Liver (tissue), 8 donors: ENCODE measurements at regions not wholly inside any gene's neighbourhood (a gene's known extent, or its start where the extent isn't known, plus 50 kb on each side); places are given as distances from the start of the nearest gene placed in this dataset.

Experiments
- DNase-seq: peaks from one replicate; pipeline ENCODE4 v3.0.0-alpha.2; 2017; ENCODE audit warnings: low spot score
- H3K27ac ChIP-seq, 2 donors: one replicate each; pipeline ENCODE4 v1.7.0; 2013; ENCODE audit warnings: inconsistent platforms in 2 of 2, low read length in 2 of 2, control low read depth in 1 of 2, low read depth in 1 of 2, mild to moderate bottlenecking in 1 of 2
- H3K27me3 ChIP-seq, 4 donors: one replicate each; pipeline versions ENCODE4 v1.6.1 to v1.7.0; 2013; ENCODE audit warnings: low read length in 3 of 4, inconsistent platforms in 1 of 4, mild to moderate bottlenecking in 1 of 4, moderate library complexity in 1 of 4; ENCODE audit not compliant: control insufficient read depth in 4 of 4, insufficient read depth in 4 of 4
- H3K36me3 ChIP-seq, 4 donors: one replicate each; pipeline versions ENCODE4 v1.6.1 to v1.7.0; 2013; ENCODE audit warnings: low read length in 3 of 4, mild to moderate bottlenecking in 3 of 4, low read depth in 1 of 4, moderate library complexity in 1 of 4; ENCODE audit not compliant: control insufficient read depth in 4 of 4, insufficient read depth in 3 of 4
- H3K4me1 ChIP-seq, 4 donors: one replicate each; pipeline versions ENCODE4 v1.6.1 to v1.7.0; 2013; ENCODE audit warnings: low read length in 3 of 4, mild to moderate bottlenecking in 3 of 4, moderate library complexity in 1 of 4; ENCODE audit not compliant: control insufficient read depth in 4 of 4, insufficient read depth in 4 of 4
- H3K4me3 ChIP-seq, 3 donors: one replicate each; pipeline versions ENCODE4 v1.6.1 to v1.7.0; 2013; ENCODE audit warnings: low read length in 3 of 3, control low read depth in 1 of 3, low read depth in 1 of 3, mild to moderate bottlenecking in 1 of 3
- H3K9ac ChIP-seq, 2 donors: one replicate each; pipeline ENCODE4 v1.7.0; 2013; ENCODE audit warnings: low read length in 2 of 2, mild to moderate bottlenecking in 2 of 2, moderate library complexity in 2 of 2, control low read depth in 1 of 2, low read depth in 1 of 2
- H3K9me3 ChIP-seq, 4 donors: one replicate each; pipeline versions ENCODE4 v1.6.1 to v1.7.0; 2013; ENCODE audit warnings: low read length in 3 of 4; ENCODE audit not compliant: control insufficient read depth in 4 of 4
- ATF3 ChIP-seq: IDR thresholded peaks from 2 replicates; pipeline ENCODE4 v1.6.1; 2016; ENCODE audit warnings: antibody characterized with exemption
- CTCF ChIP-seq: fragments of 150-350 bp; IDR thresholded peaks from 2 replicates; pipeline ENCODE4 v1.5.1; 2017; ENCODE audit warnings: improper control_type of control experiment, low read depth, low read length; ENCODE audit not compliant: missing input control
- EGR1 ChIP-seq, 2 donors: IDR thresholded peaks; 2 replicates each; pipeline ENCODE4 v1.6.1; 2016 to 2018; ENCODE audit warnings: antibody characterized with exemption in 2 of 2, low read depth in 2 of 2
- FOXA1 ChIP-seq: IDR thresholded peaks from 2 replicates; pipeline ENCODE4 v1.6.1; 2016; ENCODE audit warnings: antibody characterized with exemption
- FOXA2 ChIP-seq: IDR thresholded peaks from 2 replicates; pipeline ENCODE4 v1.6.1; 2016; ENCODE audit warnings: antibody characterized with exemption
- HNF4A ChIP-seq, 2 donors: conservative IDR thresholded peaks; 2 replicates each; pipeline ENCODE4 v1.6.1; 2016; ENCODE audit warnings: antibody characterized with exemption in 2 of 2, mild to moderate bottlenecking in 2 of 2
- HNF4G ChIP-seq: IDR thresholded peaks from 2 replicates; pipeline ENCODE4 v1.6.1; 2016; ENCODE audit warnings: antibody characterized with exemption
- JUND ChIP-seq, 2 donors: IDR thresholded peaks; 2 replicates each; pipeline ENCODE4 v1.6.1; 2016; ENCODE audit warnings: antibody characterized with exemption in 2 of 2
- MAX ChIP-seq: IDR thresholded peaks from 2 replicates; pipeline ENCODE4 v1.6.1; 2016; ENCODE audit warnings: antibody characterized with exemption
- NR2F2 ChIP-seq: IDR thresholded peaks from 2 replicates; pipeline ENCODE4 v1.6.1; 2016; ENCODE audit warnings: antibody characterized with exemption
- RAD21 ChIP-seq, 2 donors: IDR thresholded peaks; 2 replicates each; pipeline ENCODE4 v1.6.1; 2016; ENCODE audit warnings: antibody characterized with exemption in 2 of 2, mild to moderate bottlenecking in 2 of 2
- REST ChIP-seq: IDR thresholded peaks from 2 replicates; pipeline ENCODE4 v1.6.1; 2016; ENCODE audit warnings: antibody characterized with exemption, mild to moderate bottlenecking
- RXRA ChIP-seq, 2 donors: IDR thresholded peaks; 2 replicates each; pipeline ENCODE4 v1.6.1; 2017 to 2018; ENCODE audit warnings: antibody characterized with exemption in 2 of 2, mild to moderate bottlenecking in 1 of 2
- TAF1 ChIP-seq: conservative IDR thresholded peaks from 2 replicates; pipeline ENCODE4 v1.6.1; 2016; ENCODE audit warnings: antibody characterized with exemption, mild to moderate bottlenecking
- YY1 ChIP-seq: IDR thresholded peaks from 2 replicates; pipeline ENCODE4 v1.6.1; 2016; ENCODE audit warnings: antibody characterized with exemption, mild to moderate bottlenecking
- ZBTB33 ChIP-seq: IDR thresholded peaks from 2 replicates; pipeline ENCODE4 v1.6.1; 2016; ENCODE audit warnings: antibody characterized with exemption
- WGBS: extraction: QIAGEN DNeasy Blood & Tissue Kit; methylation state at CpG from one replicate; pipeline ENCODE4 v1.1.7; 2013; 5-methylcytosine and 5-hydroxymethylcytosine counted together
- donor health status: healthy.
- donor health status: healthy.
- donor health status: healthy.
- donor health status: healthy.
- donor health status: healthy.

- DNase-seq: no peak
- no peaks in the 10 kb centered on the region for H3K36me3 ChIP-seq
- WGBS: 53% methylated on average over 4 of the region's 4 CpGs
- no peak overlapping the region for H3K27ac ChIP-seq
- H3K4me3 ChIP-seq: no peak overlapping the region
- H3K9ac ChIP-seq: no peak overlapping the region
- H3K4me1 ChIP-seq: no peaks in the 10 kb centered on the region
- H3K9me3 ChIP-seq: no peaks in the 10 kb centered on the region
- TF ChIP-seq HNF4A (conservative IDR thresholded peaks at IDR 0.05) (no peak), ZBTB33 (no peak), REST (no peak), TAF1 (no peak), FOXA1 (no peak), HNF4G (no peak), JUND (IDR thresholded peaks at IDR 0.05) (no peak), ATF3 (no peak), RAD21 (IDR thresholded peaks at IDR 0.05) (no peak), NR2F2 (no peak), YY1 (no peak), RXRA (IDR thresholded peaks at IDR 0.05) (no peak), MAX (no peak), FOXA2 (no peak), EGR1 (IDR thresholded peaks at IDR 0.05; ENCODE audit: low read depth in 2 of 2) (no peak)
- H3K27me3 ChIP-seq: peaks cover 0 to 4% (median 0%) of the 10 kb centered on the region in 4 donors
Measured at GRCh38 chr14:98914942-98915341, 357.1 kb downstream of the BCL11B start.

- Histone ChIP-seq H3K4me1 (no peaks in the 10 kb centered on the region), H3K4me3 (no peak overlapping the region), H3K27ac (no peak overlapping the region), H3K9me3 (no peaks in the 10 kb centered on the region), H3K9ac (no peak overlapping the region), H3K27me3 (peaks cover 0 to 4% (median 0%) of the 10 kb centered on the region in 4 donors), H3K36me3 (no peaks in the 10 kb centered on the region)
- DNase-seq: no peak
- WGBS: 44% methylated on average over 3 of the region's 3 CpGs
- TF ChIP-seq RXRA (IDR thresholded peaks at IDR 0.05) (no peak), NR2F2 (peak; percentile 44), YY1 (no peak), HNF4G (no peak), CTCF (no peak)
Measured at GRCh38 chr14:98915625-98916024, 356.4 kb downstream of the BCL11B start.
